Neural crest cell (in vitro differentiated cells): ENCODE measurements at regions not wholly inside any gene's neighbourhood (a gene's known extent, or its start where the extent isn't known, plus 50 kb on each side); places are given as distances from the start of the nearest gene placed in this dataset.

ENCODE experiments used
- DNase-seq: peaks from one replicate; pipeline ENCODE4 v3.0.0; 2021; ENCODE audit warnings: low read depth, mixed read lengths, low spot score
- H3K27ac Mint-ChIP-seq: one replicate; pipeline ENCODE4 v1.8.0; 2021; ENCODE audit warnings: mild to moderate bottlenecking, mixed read lengths; ENCODE audit not compliant: unreplicated experiment
- H3K27me3 Mint-ChIP-seq: 2 replicates; pipeline ENCODE4 v1.8.0; 2021; ENCODE audit warnings: low read depth, mild to moderate bottlenecking, mixed read lengths
- H3K36me3 Mint-ChIP-seq: 2 replicates; pipeline ENCODE4 v1.8.0; 2021; ENCODE audit warnings: low read depth, mild to moderate bottlenecking, mixed read lengths
- H3K4me1 Mint-ChIP-seq: 2 replicates; pipeline ENCODE4 v1.8.0; 2021; ENCODE audit warnings: mixed read lengths
- H3K4me3 Mint-ChIP-seq: one replicate; pipeline ENCODE4 v1.8.0; 2021; ENCODE audit warnings: mild to moderate bottlenecking, mixed read lengths
- H3K9me3 Mint-ChIP-seq: 2 replicates; pipeline ENCODE4 v1.8.0; 2021; ENCODE audit warnings: mixed read lengths
- CTCF ChIP-seq: fragments of 200-600 bp; sonication (generic); conservative IDR thresholded peaks from 2 replicates; pipeline ENCODE4 v1.5.0; 2021; ENCODE audit warnings: antibody characterized with exemption, mild to moderate bottlenecking

GRCh38 chr14:38752750-38753149 is 350.3 kb downstream of the SEC23A start:
- TF ChIP-seq CTCF = no peak
- no peak overlapping the region for H3K27ac Mint-ChIP-seq
- H3K9me3 Mint-ChIP-seq = no peaks in the 10 kb centered on the region
- H3K4me1 Mint-ChIP-seq = no peaks in the 10 kb centered on the region
- no peak overlapping the region for H3K4me3 Mint-ChIP-seq
- no peak for DNase-seq
- H3K36me3 Mint-ChIP-seq = no peaks in the 10 kb centered on the region
- H3K27me3 Mint-ChIP-seq = no peaks in the 10 kb centered on the region

- Mint-ChIP-seq H3K27ac (no peak overlapping the region), H3K4me3 (no peak overlapping the region)
Measured at GRCh38 chr14:38752341-38752740, 350.7 kb downstream of the SEC23A start.

GRCh38 chr14:38751459-38751858 is 351.6 kb downstream of the SEC23A start:
- H3K4me1 Mint-ChIP-seq = no peaks in the 10 kb centered on the region

More at GRCh38 chr14:38752341-38752740, 350.7 kb downstream of the SEC23A start:
- Mint-ChIP-seq H3K36me3 (no peaks in the 10 kb centered on the region), H3K27me3 (no peaks in the 10 kb centered on the region), H3K9me3 (no peaks in the 10 kb centered on the region), H3K4me1 (no peaks in the 10 kb centered on the region)
- DNase-seq = no peak
- TF ChIP-seq CTCF = no peak

GRCh38 chr14:38749936-38750335 is 353.1 kb downstream of the SEC23A start:
- no peak for TF ChIP-seq CTCF
- H3K4me1 Mint-ChIP-seq = no peaks in the 10 kb centered on the region
- H3K36me3 Mint-ChIP-seq = no peaks in the 10 kb centered on the region
- H3K9me3 Mint-ChIP-seq = no peaks in the 10 kb centered on the region
- no peaks in the 10 kb centered on the region for H3K27me3 Mint-ChIP-seq
- no peak overlapping the region for H3K4me3 Mint-ChIP-seq
- no peak for DNase-seq
- H3K27ac Mint-ChIP-seq = no peak overlapping the region

More at GRCh38 chr14:38751459-38751858, 351.6 kb downstream of the SEC23A start:
- Mint-ChIP-seq H3K36me3 (no peaks in the 10 kb centered on the region), H3K4me3 (no peak overlapping the region), H3K27me3 (no peaks in the 10 kb centered on the region), H3K9me3 (no peaks in the 10 kb centered on the region), H3K27ac (no peak overlapping the region)
- TF ChIP-seq CTCF = no peak
- DNase-seq = no peak

- no peaks in the 10 kb centered on the region for H3K36me3 Mint-ChIP-seq
- no peak for DNase-seq
- no peaks in the 10 kb centered on the region for H3K9me3 Mint-ChIP-seq
- TF ChIP-seq CTCF = no peak
- no peak overlapping the region for H3K27ac Mint-ChIP-seq
- no peaks in the 10 kb centered on the region for H3K4me1 Mint-ChIP-seq
- peaks cover 3% of the 10 kb centered on the region for H3K27me3 Mint-ChIP-seq
- no peak overlapping the region for H3K4me3 Mint-ChIP-seq
Measured at GRCh38 chr14:38745861-38746260, 357.2 kb downstream of the SEC23A start.
